Stimulated activated naive CD4-positive, alpha-beta T cell treated with Interleukin-2 at 50 U/mL for 16 hours (primary cell): ENCODE measurements at regions not wholly inside any gene's neighbourhood (a gene's known extent, or its start where the extent isn't known, plus 50 kb on each side); places are given as distances from the start of the nearest gene placed in this dataset.
A peak's percentile ranks its signal among the peaks of the same experiment; 100 is the strongest.
"Not testable (repeated sequence)": the region's sequence is repeated elsewhere in the genome, so short reads cannot be mapped to it uniquely, and the experiment has no call there.

Experiments
- DNase-seq: peaks from one replicate; lab custom pipeline; 2025; lab: John Stamatoyannopoulos, UW

GRCh38 chr14:71536927-71537772 lies 395.1 kb upstream of the RGS6 start:
- no peak for DNase-seq

DNA sequence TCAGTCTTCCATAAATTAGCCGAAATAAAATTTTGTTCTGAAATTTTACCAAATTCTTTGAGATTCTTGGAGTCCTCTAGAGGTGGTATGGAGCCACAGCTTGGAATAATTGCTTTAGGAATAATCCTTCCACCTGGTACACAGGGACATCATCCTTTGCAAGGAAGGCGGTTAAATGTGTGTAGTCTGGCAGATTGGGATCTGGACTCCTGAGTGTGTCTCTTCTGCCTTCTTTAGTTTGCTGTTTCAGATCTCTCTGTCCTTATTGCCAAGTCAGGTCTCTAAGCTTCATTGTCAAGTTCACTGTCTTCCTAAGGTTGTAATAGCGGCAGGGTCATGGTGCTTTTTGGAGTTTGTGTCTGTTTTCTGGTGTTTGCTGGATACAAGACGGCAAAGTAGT lies 393.9 kb upstream of the RGS6 start:
- DNase-seq = no peak

DNA sequence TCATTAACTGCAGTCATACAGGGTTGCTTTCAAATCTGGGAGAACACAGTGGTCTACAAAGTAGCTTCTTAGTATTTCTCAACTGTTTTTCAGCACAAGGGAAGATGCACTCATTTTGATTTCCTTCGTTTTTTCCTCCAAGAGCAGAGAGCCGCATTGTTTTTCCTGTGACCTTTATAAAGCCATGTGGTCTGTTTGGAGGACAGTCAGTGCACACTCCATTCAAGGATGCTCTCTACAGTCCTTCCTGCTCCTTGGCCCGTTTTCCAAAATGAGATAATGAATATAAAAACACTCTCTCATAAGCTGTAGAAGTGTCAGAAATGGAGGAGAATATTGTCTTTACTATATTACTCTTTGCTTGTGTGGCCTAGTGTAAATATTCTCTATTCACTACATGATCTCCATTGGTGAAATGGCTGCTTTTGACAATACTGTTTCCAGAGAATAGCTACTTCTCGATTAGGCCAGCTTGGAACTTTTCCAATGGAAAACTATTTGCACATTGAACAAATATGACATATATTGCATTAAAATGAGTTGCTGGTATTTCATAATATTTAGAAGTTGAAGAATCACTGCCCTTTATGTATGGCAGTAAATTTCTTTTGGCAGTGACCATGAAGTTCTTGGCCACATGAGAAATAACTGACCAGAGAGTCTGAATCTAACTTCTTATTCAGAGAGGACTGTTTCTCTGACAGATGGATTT lies 393.1 kb upstream of the RGS6 start:
- DNase-seq = no peak

GRCh38 chr14:71539650-71540285 lies 392.5 kb upstream of the RGS6 start:
- DNase-seq = no peak

DNA sequence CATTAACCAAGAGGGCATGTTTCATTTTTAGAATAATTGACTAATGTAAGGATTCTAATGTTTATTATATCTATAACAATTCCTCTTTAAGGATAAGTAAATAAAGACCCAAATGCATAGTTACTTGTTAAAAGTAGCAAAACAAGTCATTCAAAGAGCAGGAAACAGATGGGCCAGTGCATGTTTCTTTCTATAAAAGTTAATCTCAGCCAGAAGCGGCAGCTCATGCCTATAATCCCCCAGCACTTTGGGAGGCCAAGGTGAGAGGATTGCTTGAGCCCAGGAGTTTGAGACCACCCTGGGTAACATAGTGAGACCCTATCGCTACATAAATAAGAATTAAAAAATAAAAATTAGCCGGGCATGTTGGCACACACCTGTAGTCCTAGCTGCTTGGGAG lies 391.0 kb upstream of the RGS6 start:
- no peak for DNase-seq

- DNase-seq = no peak
Observed at GRCh38 chr14:71541973-71542690, 390.1 kb upstream of the RGS6 start.

DNA sequence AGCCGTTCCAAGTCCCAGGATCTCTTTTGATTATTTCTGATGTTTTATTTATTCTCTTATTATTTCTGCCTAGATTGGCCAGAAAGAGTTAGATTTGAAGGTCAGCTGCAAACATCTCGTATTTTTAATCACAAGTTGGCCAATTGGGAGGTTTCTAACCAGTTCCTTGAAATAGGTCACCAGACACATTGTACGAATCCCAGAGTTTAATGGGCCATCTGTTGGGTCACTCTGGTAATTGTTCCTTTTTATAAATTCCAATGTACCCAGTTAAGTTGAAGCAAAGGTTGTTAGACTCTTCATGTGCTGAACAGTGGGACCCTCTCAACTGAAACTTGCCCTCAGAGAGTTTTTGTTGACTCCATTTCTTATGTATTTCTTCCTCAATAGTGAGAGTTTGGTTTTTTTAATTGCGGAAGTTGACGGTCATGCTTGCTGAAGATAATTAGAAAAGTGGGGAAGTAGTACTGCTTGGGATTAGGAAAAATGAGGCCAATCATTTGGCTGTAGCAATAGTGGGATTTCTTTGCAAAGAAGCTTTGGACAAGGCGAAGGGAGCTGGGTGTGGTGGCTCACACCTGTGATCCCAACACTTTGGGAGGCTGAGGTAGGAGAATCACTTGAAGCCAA lies 382.7 kb upstream of the RGS6 start:
- DNase-seq = no peak

DNA sequence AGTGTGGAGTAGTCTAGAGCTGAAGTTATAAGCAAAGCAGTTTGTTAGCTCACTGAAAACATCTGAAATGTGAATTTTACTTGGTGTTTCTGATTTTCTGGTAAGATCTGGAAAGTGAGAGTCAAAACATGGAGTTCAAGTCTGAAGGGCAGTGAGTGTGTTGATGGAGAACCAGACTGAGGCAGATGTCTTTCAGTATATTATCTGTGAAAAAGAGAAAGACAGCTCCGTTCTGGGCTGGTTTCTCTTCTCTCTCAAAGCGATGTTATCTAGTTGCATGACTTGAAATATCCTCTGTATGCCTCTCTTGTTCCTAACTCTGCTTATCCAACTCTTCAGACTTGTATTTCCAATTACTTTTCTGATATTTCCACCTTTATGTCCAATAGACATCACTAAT lies 381.9 kb upstream of the RGS6 start:
- DNase-seq = no peak

- DNase-seq = no peak
Observed at GRCh38 chr14:71551291-71551950, 380.8 kb upstream of the RGS6 start.

DNA sequence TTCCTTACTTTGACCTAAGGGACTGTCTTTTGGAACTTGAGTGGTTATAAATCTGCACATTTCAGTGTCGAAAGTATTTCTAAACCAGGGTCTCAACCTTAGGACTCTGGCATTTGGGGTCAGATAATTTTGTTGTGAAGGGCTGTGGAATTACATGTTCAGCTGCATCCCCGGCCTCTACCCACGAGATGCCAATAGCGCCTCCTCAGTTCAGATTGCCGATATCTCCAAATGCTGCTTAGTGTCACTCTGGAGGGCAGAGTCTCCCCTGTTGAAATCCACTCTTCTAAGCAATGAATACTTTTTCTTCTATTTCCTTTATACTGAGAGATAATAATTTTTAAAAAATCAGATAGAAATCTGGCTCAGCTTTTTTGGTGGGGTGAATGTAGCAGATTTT lies 379.4 kb upstream of the RGS6 start:
- no peak for DNase-seq

DNA sequence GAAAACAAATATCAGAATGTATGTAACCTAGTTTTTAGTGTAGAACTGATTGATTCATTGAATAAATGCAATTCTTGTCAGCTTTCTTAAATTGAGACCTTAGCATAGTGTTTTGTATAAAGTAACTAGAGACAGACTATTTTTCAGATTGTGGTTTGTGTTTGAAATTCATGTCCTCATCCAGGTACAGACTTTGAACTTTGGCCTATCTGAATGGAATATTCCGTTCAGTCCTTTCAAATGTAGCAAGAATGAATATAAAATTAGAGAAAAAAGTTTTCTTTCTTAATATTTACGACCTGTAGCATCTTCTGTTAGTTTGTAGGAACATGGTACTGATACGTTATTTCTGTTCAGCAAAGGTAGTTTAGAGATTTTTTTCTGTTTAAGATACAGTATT lies 378.4 kb upstream of the RGS6 start:
- no peak for DNase-seq

DNA sequence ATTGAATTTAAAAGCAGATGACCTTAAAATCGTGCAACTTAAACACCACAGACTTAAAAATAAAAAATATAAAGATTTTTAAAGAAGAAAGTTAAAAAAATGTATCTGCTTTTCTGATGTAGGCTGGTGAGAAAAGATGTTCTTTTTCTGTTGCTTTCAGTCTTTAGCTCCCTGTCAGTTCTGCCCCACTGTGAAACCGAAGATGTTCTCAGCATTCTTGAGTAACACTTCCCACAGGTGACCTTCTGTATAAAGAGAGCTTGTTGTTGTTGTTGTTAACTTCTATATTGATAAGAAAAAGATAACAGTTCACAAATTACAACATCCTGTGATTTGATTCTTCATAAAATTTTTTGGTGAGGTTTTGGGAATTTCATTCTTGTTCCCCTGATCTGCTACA lies 377.9 kb upstream of the RGS6 start:
- no peak for DNase-seq

- DNase-seq = no peak
Observed at GRCh38 chr14:71554959-71555612, 377.1 kb upstream of the RGS6 start.

DNA sequence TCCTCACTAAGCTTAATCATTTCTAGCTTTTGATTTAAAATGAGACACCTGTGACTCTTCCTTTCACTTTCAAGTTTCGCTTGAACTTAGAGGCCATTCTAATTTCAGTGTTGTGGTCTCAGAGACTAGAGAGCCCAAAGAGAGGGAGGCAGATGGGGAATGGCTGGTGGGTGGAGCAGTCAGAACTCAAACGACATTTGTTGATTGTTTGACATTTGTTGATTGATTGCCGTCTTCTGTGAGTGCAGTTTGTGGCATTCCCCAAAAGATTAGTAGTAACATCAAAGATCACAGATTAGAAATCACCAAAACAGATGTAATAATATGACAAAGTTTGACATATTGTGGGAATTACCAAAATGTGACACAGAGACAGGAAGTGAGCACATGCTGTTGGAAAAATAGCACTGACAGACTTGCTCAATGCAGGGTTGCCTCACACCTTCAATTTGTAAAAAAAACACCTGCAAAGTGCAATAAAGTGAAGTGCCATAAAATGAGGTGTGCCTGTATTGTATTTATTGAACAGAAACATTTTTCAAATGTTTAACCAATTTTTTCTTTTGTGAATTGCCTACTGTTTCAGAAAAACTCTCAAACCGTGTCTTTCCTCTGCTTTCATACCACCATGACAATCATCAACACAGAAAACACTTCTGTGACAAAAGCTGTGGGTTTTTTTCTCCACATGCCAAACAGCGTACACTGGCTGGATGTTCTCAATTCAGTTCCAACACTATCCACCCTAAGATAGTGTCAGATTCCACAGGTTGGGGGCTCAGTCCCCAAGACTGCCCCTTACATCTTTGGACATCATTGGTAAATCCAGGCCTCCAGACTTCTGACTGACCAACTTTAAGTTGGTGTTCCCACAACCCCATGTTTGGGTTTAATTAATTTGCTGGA lies 376.3 kb upstream of the RGS6 start:
- peak; percentile 74 for DNase-seq

DNA sequence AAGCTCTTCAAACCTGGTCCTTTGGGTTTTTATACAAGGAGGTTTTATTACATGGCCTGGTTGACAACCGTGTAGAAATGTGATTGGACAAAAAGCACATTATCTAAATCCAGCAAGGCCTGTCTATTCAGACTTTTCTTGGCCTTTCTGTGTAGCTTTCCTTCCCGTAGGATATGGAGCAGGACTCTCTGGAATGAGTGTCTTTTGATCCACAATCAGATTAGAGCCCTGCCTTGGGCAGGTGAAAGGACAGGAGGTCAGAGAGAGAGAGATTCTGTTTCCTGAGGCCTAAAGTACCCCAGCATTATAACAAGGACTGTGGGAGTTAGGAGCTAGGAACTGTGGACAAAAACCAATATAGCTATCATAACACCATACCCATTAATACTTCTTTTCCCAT lies 375.5 kb upstream of the RGS6 start:
- no peak for DNase-seq

GRCh38 chr14:71557351-71557750 lies 374.9 kb upstream of the RGS6 start:
- DNase-seq = no peak

DNA sequence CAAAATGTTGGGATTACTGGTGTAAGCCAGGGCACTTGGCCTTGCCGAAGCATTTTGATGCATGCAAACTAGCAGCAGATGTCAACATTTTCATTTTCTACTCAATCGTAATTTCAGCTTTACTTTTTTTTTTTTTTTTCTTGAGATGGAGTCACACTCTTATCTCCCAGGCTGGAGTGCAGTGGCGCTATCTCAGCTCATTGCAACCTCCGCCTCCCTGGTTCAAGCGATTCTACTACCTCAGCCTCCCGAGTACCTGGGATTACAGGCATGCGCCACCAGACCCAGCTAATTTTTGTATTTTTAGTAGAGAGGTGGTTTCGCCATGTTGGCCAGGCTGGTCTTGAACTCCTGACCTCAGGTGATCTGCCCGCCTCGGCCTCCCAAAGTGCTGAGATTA lies 373.3 kb upstream of the RGS6 start:
- not testable (repeated sequence) for DNase-seq

DNA sequence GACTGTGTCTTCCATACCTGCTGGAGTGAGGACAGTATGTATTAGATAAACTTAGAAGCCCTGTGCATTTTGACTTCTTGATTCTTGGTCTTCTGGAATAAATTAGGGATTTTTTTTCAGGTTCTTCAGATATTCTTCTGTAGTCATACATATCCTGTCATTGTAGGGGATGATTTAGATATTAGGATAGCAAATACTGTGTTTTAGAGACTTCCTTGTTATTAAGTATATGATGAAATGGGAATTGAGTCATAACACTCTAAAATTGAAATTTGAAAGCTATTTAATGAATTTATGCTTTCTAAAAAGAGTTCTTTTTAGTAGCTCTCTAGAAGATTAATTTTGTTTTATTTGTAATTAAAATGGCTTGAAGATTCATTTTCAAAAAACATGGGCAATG lies 371.5 kb upstream of the RGS6 start:
- no peak for DNase-seq

DNA sequence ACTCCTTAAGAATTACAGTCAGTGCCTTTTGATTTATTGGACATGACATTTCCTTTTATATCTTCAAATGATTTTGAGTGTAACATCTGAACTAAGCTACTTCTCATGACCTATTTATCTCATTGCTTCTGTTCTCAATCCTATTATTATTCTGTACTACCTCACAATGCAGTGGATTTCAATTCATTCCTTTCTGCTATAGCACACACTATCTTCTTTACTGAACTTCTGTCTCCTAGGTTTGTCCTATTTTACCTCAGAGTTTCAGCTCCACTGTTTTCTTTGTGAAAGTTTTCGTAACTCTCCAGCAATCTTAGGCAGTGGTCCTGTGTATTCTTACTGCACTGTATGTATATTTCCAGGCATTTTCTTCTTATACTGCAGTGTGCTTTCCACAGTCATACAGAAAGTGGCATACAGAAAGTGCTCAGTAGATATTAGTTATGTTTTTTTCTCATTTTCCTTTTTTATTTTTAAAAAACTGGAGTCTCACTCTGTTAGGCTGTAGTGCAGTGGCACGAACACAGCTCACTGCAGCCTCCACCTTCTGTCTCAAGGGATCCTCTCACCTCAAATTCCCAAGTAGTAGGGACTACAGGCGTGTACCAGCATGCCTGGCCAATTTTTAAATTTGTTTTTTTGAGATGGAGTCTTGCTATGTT lies 368.6 kb upstream of the RGS6 start:
- no peak for DNase-seq
